ENCODE measurements at regions not wholly inside any gene's neighbourhood (a gene's known extent, or its start where the extent isn't known, plus 50 kb on each side); places are given as distances from the start of the nearest gene placed in this dataset.
"Not testable (repeated sequence)": the region's sequence is repeated elsewhere in the genome, so short reads cannot be mapped to it uniquely, and the experiment has no call there.

DNA sequence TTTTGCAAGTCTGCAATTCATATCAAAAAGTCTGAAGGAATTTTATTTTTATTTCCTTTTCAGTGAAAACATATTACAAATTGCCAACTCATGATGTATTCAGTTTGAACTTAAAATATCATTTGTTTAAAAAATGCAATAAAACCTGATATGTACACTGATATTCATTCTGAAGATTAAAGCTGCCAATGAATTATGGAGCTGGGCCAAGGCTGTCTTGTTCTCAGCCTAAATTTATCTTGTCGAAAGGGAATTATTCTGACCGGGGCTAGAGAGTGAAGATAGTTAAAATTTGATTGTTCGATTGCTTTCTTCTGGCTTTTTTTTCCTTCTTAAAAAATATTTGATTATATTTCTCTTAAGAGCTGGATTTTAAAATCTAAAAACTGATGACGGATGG lies 54.0 kb upstream of the RBFOX1 start:
- no peak for DNase-seq

GRCh38 chr16:7272567-7273158 lies 60.0 kb upstream of the RBFOX1 start:
- no peak for DNase-seq

DNA sequence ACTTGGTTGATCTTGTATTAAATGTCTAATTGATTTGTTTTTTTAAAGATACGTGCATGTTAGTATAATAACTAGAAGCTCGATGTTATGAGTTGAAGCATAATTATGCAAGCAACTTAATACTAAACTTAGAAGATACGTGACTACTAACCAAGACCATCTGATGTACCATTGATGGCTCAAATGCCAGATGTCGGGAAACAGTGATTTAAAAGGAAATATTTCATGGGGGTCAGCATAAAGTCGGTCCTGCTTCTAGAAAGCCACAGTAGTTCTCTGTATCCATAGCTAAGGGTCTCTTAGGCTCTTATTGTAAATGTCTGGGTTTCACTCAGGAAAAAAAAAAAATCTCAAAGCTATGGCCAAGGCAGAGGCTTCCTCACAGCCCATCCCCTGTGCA lies 61.2 kb upstream of the RBFOX1 start:
- no peak for DNase-seq

DNA sequence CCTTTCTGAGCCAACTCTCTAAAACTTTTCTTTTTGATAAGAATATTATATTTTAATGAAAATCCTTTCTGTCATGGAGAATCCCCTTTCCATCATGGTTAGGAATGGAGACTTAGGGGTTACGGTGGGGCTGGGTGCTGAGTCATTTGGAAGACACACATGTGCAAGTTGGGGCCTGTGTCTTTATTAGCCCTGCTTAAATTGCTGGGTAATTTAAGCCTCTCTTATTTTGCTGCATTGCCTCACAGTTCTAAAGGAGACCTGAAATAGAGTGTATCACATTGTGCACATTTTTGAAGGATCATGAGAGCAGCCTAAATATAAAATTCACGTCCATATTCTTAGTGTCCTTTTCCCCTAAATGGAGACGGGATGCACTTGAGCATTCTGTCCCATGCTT lies 61.8 kb upstream of the RBFOX1 start:
- DNase-seq = no peak

DNA sequence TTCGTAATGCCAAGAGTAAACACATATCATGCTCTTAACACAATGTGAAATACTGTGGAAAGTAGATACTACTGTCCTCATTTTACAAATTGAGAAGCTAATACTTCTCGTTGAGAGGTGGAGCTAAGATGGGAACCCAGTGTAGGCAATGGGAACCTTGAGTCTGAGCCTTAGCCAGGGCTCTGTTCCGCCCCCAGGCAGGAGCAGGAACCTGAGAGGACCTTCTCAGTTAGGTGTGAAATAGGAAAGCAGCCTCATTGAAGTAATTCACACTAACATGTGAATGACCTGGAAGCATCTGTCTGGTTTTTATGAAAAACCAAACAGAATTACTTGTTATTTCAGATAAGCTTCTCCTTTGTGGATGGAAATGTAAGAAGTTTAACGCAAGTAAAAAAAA lies 62.6 kb upstream of the RBFOX1 start:
- no peak for DNase-seq

GRCh38 chr16:7268182-7268581 lies 64.5 kb upstream of the RBFOX1 start:
- no peak for DNase-seq

DNA sequence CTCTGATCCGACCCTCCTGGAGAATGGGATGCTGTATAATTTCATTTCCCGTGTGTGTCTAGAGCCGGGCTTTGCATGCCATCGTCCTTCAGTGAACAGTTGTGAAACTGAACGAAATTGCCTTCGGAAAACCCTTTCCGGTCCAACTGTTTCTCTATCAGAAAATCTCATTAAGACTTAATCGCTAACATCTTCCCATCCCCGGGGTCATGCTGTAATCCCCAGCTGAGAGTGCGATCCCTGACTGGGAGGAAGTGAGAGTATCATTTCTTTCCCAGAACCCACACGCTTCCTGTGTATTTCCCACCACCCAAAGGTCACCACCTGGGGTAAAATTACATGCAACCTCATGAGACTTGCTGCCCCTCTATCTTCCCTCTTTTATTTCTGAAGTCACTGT lies 75.6 kb upstream of the RBFOX1 start:
- no peak for DNase-seq

- DNase-seq = no peak
These were observed 86.1 kb upstream of the RBFOX1 start for GRCh38 chr16:7246578-7246977.

DNA sequence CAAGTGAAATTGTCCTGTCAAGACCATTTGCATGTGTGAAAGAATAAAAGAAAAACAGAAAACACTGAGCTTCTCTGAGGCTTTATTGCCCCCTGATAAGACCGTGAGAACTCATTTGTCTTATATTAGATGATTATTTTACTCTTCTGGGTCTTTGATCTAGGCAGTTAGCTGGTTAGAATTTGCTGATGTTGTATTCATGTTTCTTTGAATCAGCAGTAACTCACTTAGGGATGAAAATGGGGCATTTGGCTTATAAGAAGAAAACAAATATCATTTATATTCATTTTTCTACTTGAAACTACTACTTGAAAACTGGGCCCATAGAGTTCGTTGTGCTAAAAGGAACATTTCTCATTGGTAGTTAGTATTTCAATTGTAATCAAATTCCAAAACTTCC lies 93.1 kb upstream of the RBFOX1 start:
- no peak for DNase-seq

DNA sequence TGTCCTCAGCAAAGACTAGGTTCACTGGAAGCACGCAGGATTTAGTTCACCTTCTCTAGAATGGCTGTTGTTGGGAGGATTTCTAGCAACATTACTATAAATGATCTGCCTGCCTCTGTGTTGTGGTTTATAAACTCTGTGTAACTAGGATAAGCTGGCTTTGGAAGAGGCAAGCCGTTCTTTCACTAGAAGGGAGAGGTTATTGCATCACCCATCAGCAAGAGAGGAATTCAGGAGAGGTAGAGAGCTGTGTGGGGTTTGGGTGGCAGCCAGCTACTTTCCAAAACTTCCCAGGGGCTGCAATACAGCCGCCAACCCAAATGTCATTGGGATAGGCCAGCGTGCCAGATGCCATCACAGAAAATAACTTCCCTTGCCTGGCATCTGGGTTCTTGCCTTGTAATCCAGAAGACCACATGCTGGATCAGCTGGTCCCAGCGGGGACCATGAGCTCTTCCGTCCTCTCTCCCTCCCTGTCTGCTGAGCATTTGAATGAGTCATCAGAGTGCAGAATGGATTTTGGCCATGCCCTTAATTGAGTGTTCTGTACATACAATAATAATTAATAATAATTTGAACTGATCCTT lies 95.7 kb upstream of the RBFOX1 start:
- no peak for DNase-seq

- no peak for DNase-seq
These were observed 98.7 kb upstream of the RBFOX1 start for GRCh38 chr16:7233975-7234374.

DNA sequence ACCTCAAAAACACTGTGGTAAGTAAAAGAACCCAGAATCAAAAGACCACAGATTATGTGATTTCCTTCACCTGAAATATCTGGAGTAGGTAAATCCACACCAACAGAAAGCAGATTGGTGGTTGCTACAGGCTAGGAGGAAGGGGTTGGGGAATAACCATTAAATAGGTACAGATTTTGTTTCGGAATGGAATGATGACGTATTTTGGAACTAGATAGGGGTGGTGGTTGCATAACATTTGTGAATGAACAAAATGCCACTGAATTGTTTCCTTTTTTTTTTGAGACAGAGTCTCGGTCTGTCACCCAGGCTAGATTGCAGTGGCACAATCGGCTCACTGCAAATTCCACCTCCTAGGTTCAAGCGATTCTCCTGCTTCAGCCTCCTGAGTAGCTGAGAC lies 100.9 kb upstream of the RBFOX1 start:
- no peak for DNase-seq

- not testable (repeated sequence) for DNase-seq
These were observed 103.0 kb upstream of the RBFOX1 start for GRCh38 chr16:7229433-7230218.

DNA sequence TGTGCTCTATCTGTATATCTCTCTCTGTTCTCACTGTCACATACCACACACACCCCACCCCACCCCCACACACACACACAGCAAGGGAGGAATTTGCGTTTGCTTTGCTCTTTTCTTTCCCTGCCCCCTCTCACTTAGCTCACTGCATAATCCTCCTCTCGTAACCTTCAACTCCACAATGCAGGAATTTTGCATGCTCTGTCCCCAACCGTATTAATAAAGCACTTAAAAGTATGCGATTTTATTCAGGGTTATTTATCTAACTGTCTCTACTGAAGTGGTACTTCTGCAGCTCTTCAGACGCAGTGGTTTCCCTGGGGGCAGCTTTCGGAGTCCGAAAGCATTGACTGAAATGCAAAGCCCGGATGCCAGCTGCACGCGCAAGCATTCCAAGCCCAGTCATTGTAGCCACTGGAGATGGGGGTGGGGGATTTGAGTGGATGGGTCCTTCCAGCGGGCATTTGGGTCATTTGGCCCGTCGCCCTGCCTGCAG lies 105.4 kb upstream of the RBFOX1 start:
- DNase-seq = no peak

- DNase-seq = no peak
These were observed 111.5 kb upstream of the RBFOX1 start for GRCh38 chr16:7221157-7221556.

DNA sequence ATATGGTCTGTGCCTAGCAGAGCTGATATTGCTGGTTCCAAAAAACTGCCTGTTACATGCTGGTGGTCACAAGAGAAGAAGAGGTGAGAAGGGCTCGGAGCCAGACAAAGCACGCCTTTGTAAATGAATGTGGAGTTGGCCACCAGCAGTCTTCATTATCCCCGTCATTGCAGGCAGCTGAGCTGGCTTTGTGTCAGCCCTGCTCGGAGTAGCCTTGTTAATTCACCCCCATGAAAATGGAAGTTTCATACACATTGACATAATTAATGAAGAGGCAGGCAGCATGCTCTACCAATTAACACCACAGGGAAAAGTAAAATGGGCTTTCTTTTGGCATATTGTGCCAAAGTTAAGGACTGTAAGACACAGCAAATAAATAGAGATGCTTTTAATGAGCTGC lies 113.7 kb upstream of the RBFOX1 start:
- DNase-seq = no peak

DNA sequence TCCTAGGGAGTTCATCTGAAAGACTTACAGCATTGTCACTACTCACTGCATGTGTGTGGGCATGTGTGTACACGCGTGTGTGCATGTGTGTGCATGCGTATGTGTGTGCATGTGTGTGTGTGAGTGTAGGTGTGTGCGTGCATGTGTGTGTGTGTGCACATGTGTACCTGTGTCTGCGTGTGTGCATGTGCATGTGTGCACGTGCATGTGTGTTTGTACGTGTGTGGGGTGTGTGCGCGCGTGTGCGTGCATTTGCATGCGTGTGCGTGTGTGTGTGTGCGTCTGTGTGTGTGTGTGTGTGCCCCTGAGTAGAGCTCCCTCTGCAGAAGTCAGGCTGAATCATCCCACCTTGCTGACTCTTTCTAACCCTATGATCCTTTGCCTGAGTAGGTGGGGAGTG lies 114.8 kb upstream of the RBFOX1 start:
- no peak for DNase-seq

- no peak for DNase-seq
These were observed 115.9 kb upstream of the RBFOX1 start for GRCh38 chr16:7216719-7217118.

DNA sequence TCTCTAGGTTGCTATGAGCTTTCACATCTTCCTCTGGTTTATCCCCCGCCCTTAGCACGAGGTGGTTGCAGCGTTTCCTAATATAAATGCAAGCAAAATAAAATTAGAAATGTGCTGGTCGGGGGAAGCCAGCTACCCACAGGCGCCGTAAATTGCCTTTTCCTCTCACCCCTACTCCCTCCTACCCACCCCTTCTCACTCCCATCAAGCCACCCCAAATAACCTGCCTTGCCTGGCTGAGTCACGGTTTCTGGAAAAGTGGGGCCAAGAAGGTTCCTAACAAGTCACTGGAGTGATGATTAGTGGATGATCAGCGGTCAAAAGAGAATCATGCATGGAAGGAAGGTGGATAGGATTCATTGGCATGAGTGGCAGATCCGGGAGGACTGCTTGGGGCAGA lies 120.9 kb upstream of the RBFOX1 start:
- no peak for DNase-seq

- no peak for DNase-seq
These were observed 123.0 kb upstream of the RBFOX1 start for GRCh38 chr16:7209598-7209997.

GRCh38 chr16:7206469-7206868 lies 126.2 kb upstream of the RBFOX1 start:
- DNase-seq = no peak

DNA sequence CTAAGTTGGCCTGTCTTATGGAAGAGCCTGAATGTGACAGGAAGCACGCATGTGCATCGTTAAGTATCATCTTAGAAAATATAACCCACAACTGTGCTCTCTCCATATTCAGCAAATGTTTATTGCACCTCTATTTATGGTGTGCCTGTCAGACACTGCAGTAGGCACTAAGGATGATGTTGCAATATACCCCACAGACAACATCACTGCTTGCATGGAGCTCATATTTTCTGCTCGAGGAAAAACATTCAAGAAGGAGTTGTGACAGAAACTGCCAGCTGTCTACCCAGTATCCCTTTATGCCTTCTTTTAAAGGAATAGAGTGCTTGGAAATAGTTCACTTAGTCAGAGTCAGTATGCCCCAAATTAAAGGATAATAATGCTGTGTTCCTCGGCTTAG lies 132.3 kb upstream of the RBFOX1 start:
- no peak for DNase-seq

- DNase-seq = no peak
These were observed 147.0 kb upstream of the RBFOX1 start for GRCh38 chr16:7185689-7186088.

DNA sequence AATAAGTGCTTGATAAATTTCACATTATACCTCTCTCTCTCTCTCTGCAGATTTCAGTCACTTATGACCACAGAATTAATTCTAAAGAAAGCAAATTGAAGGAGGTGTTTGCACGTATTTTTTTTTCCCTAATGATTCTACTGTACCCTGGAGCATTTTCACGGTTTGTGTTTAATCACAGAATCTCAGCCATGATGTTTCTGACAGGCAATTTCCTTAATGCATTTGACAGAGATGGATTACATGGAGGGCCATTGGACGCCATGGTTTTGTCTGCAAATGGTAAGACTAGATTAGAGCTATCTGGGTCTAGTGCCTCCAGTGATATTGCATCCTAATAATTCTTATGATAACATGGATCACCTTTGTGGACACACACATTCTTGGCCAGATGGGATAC lies 147.5 kb upstream of the RBFOX1 start:
- DNase-seq = no peak
